ENCODE measurements at regions not wholly inside any gene's neighbourhood (a gene's known extent, or its start where the extent isn't known, plus 50 kb on each side); places are given as distances from the start of the nearest gene placed in this dataset.

DNA sequence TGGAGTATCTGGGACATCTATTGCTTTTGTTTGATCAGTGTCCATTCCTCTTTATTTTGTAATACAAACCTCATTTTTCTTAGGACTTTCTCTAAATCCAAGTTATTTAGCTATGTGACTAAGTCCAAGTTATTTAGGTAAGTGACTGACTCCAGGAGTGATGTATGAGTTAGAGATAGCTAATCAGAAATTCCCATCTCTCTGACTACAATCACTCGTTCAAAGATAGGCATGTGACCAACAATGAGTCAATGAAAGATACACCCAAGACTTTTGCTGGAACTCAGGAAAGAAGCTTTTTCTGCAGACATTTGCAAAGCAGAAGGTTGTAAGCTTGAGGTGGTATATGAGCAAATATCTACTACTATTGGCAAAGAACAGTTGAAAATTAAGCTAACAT lies 72.5 kb upstream of the KCNIP4 start:
- H3K27me3 ChIP-seq = no peaks in the 10 kb centered on the region
- no peaks in the 10 kb centered on the region for H3K9me3 ChIP-seq
- DNase-seq (ENCODE audit: low spot score) = no peak

DNA sequence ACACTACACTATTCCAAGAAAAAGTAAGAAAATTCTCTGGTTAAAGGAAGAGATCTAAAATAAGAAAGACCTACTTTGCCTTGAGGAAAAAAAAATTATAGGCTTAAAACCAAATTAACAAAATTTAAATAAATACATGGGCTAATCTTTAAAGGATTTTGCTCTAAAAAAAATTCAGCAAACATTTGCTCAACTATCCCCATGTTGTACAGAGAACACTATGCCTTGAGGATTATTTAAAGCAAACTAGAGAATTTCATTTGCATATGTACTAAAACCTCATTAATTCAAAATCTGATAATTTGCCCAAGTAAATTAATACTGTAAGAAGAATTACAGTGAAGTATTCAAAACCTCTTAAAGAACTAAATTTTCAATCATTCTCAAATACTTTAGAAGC lies 71.6 kb upstream of the KCNIP4 start:
- no peak overlapping the region for H3K27ac ChIP-seq
- no peak overlapping the region for H3K4me3 ChIP-seq
- TF ChIP-seq, protein P1, sequence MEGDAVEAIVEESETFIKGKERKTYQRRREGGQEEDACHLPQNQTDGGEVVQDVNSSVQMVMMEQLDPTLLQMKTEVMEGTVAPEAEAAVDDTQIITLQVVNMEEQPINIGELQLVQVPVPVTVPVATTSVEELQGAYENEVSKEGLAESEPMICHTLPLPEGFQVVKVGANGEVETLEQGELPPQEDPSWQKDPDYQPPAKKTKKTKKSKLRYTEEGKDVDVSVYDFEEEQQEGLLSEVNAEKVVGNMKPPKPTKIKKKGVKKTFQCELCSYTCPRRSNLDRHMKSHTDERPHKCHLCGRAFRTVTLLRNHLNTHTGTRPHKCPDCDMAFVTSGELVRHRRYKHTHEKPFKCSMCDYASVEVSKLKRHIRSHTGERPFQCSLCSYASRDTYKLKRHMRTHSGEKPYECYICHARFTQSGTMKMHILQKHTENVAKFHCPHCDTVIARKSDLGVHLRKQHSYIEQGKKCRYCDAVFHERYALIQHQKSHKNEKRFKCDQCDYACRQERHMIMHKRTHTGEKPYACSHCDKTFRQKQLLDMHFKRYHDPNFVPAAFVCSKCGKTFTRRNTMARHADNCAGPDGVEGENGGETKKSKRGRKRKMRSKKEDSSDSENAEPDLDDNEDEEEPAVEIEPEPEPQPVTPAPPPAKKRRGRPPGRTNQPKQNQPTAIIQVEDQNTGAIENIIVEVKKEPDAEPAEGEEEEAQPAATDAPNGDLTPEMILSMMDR (IDR thresholded peaks at IDR 0.05) = no peak
- no peaks in the 10 kb centered on the region for H3K27me3 ChIP-seq
- no peaks in the 10 kb centered on the region for H3K4me1 ChIP-seq
- no peaks in the 10 kb centered on the region for H3K9me3 ChIP-seq
- no peak for DNase-seq (ENCODE audit: low spot score)
- no peaks in the 10 kb centered on the region for H3K36me3 ChIP-seq

More for the DNA sequence above, 72.5 kb upstream of the KCNIP4 start:
- no peak overlapping the region for H3K4me3 ChIP-seq
- no peaks in the 10 kb centered on the region for H3K36me3 ChIP-seq
- TF ChIP-seq, protein P1 (IDR thresholded peaks at IDR 0.05) = no peak
- H3K27ac ChIP-seq = no peak overlapping the region
- H3K4me1 ChIP-seq = no peaks in the 10 kb centered on the region

DNA sequence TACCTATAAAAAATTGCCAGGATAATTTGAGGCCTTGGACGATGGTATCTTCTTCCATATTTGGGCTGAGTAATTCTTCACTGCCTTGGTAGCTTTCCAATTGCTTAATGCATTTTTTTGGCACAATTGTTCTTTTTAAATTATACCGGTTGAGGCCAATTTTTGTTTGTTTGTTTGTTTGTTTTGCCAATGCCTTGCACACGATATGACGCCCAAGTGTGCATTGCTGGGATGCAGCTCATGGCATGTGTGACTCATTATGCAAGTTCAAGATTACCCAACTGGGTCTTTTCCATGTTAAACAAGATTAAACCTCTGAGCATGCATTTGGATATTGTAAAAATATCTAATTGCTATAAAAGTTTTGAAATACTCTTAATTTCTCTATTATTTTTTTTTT lies 71.1 kb upstream of the KCNIP4 start:
- Histone ChIP-seq H3K9me3 (no peaks in the 10 kb centered on the region), H3K4me1 (no peaks in the 10 kb centered on the region), H3K27ac (no peak overlapping the region), H3K4me3 (no peak overlapping the region), H3K27me3 (no peaks in the 10 kb centered on the region), H3K36me3 (no peaks in the 10 kb centered on the region)
- DNase-seq (ENCODE audit: low spot score) = no peak
- TF ChIP-seq, protein P1 (IDR thresholded peaks at IDR 0.05) = no peak

DNA sequence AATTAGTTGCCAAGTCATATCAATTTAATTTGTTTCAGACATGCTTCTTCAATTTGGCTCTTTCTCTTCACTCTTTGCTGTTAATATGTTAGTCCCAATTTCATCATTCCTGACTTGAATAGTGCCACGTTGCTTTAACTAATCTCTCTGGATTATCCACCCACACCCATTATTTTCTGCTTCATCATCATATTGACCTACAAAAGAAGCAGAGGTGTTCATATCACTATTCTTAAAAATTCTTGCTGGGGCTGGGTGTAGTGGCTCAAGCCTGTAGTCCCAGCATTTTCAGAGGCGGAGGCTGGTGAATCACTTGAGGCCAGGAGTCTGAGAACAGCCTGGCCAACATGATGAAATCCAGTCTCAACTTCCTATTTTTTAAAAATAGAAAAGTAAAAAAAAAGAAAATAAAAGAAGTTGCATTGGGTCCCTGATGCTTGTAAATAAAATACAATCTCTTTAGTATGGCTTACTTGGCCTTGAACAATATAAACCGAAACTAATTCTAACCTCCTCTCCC lies 65.7 kb upstream of the KCNIP4 start:
- Histone ChIP-seq H3K27ac (no peak overlapping the region), H3K4me1 (no peaks in the 10 kb centered on the region), H3K9me3 (no peaks in the 10 kb centered on the region), H3K27me3 (no peaks in the 10 kb centered on the region), H3K4me3 (no peak overlapping the region), H3K36me3 (no peaks in the 10 kb centered on the region)
- no peak for DNase-seq (ENCODE audit: low spot score)
- TF ChIP-seq, protein P1 (IDR thresholded peaks at IDR 0.05) = no peak

DNA sequence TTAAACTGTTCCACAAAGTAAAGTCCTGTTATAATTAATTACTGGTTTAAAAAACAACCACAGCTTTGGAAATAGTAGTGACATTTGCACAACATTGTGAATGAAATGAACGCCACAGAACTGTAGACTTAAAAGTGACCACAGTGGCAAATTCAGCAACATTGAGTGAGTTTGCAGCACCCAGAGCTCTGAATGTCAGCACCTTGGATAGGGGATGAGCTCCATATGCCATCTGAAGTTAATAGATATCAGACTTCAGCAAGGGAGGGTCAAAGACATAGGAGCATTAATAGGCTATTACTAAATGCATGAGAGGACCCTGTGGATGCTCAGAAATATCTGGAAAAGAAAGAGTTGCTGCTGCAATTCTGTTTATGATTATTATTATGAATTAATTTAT lies 55.3 kb upstream of the KCNIP4 start:
- TF ChIP-seq, protein P1 (IDR thresholded peaks at IDR 0.05) = no peak
- Histone ChIP-seq H3K9me3 (no peaks in the 10 kb centered on the region), H3K27me3 (no peaks in the 10 kb centered on the region), H3K4me3 (no peak overlapping the region), H3K36me3 (no peaks in the 10 kb centered on the region), H3K27ac (no peak overlapping the region), H3K4me1 (no peaks in the 10 kb centered on the region)
- DNase-seq (ENCODE audit: low spot score) = no peak

Data from right atrium auricular region (tissue), 2 donors.